Osteoblast (primary cell): ENCODE measurements at regions not wholly inside any gene's neighbourhood (a gene's known extent, or its start where the extent isn't known, plus 50 kb on each side); places are given as distances from the start of the nearest gene placed in this dataset.

Experiments used
- DNase-seq: peaks from one replicate; pipeline ENCODE4 v3.0.0; 2011; ENCODE audit warnings: low spot score, mixed read lengths; ENCODE audit not compliant: insufficient read length; ENCODE audit errors: missing footprints
- H2AFZ ChIP-seq: 2 replicates; pipeline ENCODE4 v1.6.0; 2011; ENCODE audit warnings: mild to moderate bottlenecking, low read length
- H3K27ac ChIP-seq: 2 replicates; pipeline ENCODE4 v1.5.1; 2011; ENCODE audit warnings: mild to moderate bottlenecking, low read depth, low read length, moderate library complexity
- H3K27me3 ChIP-seq: 2 replicates; pipeline ENCODE4 v1.6.0; 2012; ENCODE audit warnings: mild to moderate bottlenecking, control low read depth, inconsistent platforms, low read length, moderate library complexity; ENCODE audit not compliant: insufficient read depth
- H3K36me3 ChIP-seq: 2 replicates; pipeline ENCODE4 v1.5.1; 2011; ENCODE audit warnings: mild to moderate bottlenecking, low read length, control low read depth, moderate library complexity; ENCODE audit not compliant: insufficient read depth
- H3K4me1 ChIP-seq: 2 replicates; pipeline ENCODE4 v1.5.1; 2011; ENCODE audit warnings: mild to moderate bottlenecking, low read length, control low read depth, moderate library complexity; ENCODE audit not compliant: insufficient read depth
- H3K4me2 ChIP-seq: 2 replicates; pipeline ENCODE4 v1.6.0; 2011; ENCODE audit warnings: mild to moderate bottlenecking, low read length; ENCODE audit not compliant: insufficient read depth
- H3K4me3 ChIP-seq: fragments of 200-600 bp; sonication (generic); 3 replicates; pipeline ENCODE4 v1.5.1; 2012; ENCODE audit warnings: mild to moderate bottlenecking, low read length, inconsistent platforms; ENCODE audit not compliant: insufficient read depth
- H3K79me2 ChIP-seq: 2 replicates; pipeline ENCODE4 v1.6.0; 2012; ENCODE audit warnings: mild to moderate bottlenecking, low read length, control low read depth, inconsistent platforms; ENCODE audit not compliant: insufficient read depth
- H3K9me3 ChIP-seq: 2 replicates; pipeline ENCODE4 v1.5.1; 2011; ENCODE audit warnings: low read depth, low read length, control low read depth
- H4K20me1 ChIP-seq: 2 replicates; pipeline ENCODE4 v1.6.0; 2012; ENCODE audit warnings: mild to moderate bottlenecking, low read length, control low read depth; ENCODE audit not compliant: insufficient read depth
- CTCF ChIP-seq: IDR thresholded peaks from 2 replicates; pipeline ENCODE4 v1.5.1; 2011; ENCODE audit warnings: mild to moderate bottlenecking, low read depth, low read length, moderate library complexity; ENCODE audit errors: extremely low read depth

GRCh38 chr12:115672086-115672485 lies 605.4 kb downstream of the MED13L start:
- no peaks in the 10 kb centered on the region for H3K36me3 ChIP-seq
- H3K79me2 ChIP-seq: no peaks in the 10 kb centered on the region
- no peaks in the 10 kb centered on the region for H3K9me3 ChIP-seq
- TF ChIP-seq CTCF: no peak
- no peak overlapping the region for H2AFZ ChIP-seq
- DNase-seq: no peak
- H4K20me1 ChIP-seq: no peaks in the 10 kb centered on the region
- no peak overlapping the region for H3K27ac ChIP-seq
- H3K4me3 ChIP-seq: no peak overlapping the region
- no peaks in the 10 kb centered on the region for H3K27me3 ChIP-seq
- no peaks in the 10 kb centered on the region for H3K4me1 ChIP-seq
- H3K4me2 ChIP-seq: no peak overlapping the region

GRCh38 chr12:115670869-115671268 lies 606.6 kb downstream of the MED13L start:
- Histone ChIP-seq H3K9me3 (no peaks in the 10 kb centered on the region), H2AFZ (no peak overlapping the region), H3K27ac (no peak overlapping the region), H3K4me3 (no peak overlapping the region), H3K79me2 (no peaks in the 10 kb centered on the region), H3K4me2 (no peak overlapping the region), H3K27me3 (no peaks in the 10 kb centered on the region), H4K20me1 (no peaks in the 10 kb centered on the region), H3K36me3 (no peaks in the 10 kb centered on the region), H3K4me1 (no peaks in the 10 kb centered on the region)
- no peak for TF ChIP-seq CTCF
- DNase-seq: no peak

GRCh38 chr12:115667116-115667515 lies 610.4 kb downstream of the MED13L start:
- no peak overlapping the region for H3K27ac ChIP-seq
- H3K36me3 ChIP-seq: no peaks in the 10 kb centered on the region
- no peak overlapping the region for H2AFZ ChIP-seq
- H3K4me1 ChIP-seq: no peaks in the 10 kb centered on the region
- no peak for TF ChIP-seq CTCF
- no peak overlapping the region for H3K4me2 ChIP-seq
- H3K27me3 ChIP-seq: no peaks in the 10 kb centered on the region
- H4K20me1 ChIP-seq: no peaks in the 10 kb centered on the region
- DNase-seq: no peak
- no peak overlapping the region for H3K4me3 ChIP-seq
- H3K79me2 ChIP-seq: no peaks in the 10 kb centered on the region
- no peaks in the 10 kb centered on the region for H3K9me3 ChIP-seq

- no peak for DNase-seq
- Histone ChIP-seq H3K9me3 (no peaks in the 10 kb centered on the region), H4K20me1 (no peaks in the 10 kb centered on the region), H3K4me3 (no peak overlapping the region), H2AFZ (no peak overlapping the region), H3K79me2 (no peaks in the 10 kb centered on the region), H3K27me3 (no peaks in the 10 kb centered on the region), H3K27ac (no peak overlapping the region), H3K4me1 (no peaks in the 10 kb centered on the region), H3K4me2 (no peak overlapping the region), H3K36me3 (no peaks in the 10 kb centered on the region)
- no peak for TF ChIP-seq CTCF
These were observed 611.3 kb downstream of the MED13L start for GRCh38 chr12:115666168-115666567.
